ENCODE measurements at regions not wholly inside any gene's neighbourhood (a gene's known extent, or its start where the extent isn't known, plus 50 kb on each side); places are given as distances from the start of the nearest gene placed in this dataset.
A peak's percentile ranks its signal among the peaks of the same experiment; 100 is the strongest.

DNA sequence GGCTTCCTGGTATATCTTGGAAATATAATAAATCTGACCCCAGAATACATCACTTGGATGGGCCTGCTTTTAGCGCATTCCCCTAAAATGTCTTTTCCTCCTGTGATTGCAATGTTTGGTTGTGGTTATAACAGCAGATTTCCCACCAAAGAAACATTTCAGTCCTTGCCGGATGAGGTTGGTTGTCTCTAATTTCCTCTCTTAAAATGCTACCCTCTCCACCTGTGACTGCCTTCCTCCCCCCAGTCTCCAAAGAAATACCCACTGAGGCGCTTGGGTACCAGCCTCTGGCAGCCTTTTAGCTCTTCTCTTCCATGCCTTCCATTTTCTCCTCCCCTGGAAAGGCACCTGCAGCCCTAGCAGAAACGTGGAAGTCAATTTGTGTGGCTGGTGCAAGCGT, 102.1 kb upstream of the SIX3 start:
- no peak overlapping the region for H3K4me3 ChIP-seq (ENCODE audit: low read depth in 1 of 3, low read length in 3 of 3)
- H3K4me1 ChIP-seq (ENCODE audit: control insufficient read depth in 3 of 3, insufficient read depth in 2 of 3, low read depth in 1 of 3, low read length in 2 of 3): peaks cover 0 to 12% (median 0%) of the 10 kb centered on the region in 3 donors
- peaks cover 0 to 2% of the 10 kb centered on the region in 2 donors for H3K9me3 ChIP-seq (ENCODE audit: control insufficient read depth in 2 of 2, insufficient read depth in 1 of 2, low read depth in 1 of 2, low read length in 1 of 2)
- no peaks in the 10 kb centered on the region for H3K36me3 ChIP-seq (ENCODE audit: control insufficient read depth in 3 of 3, insufficient read depth in 2 of 3, low read depth in 1 of 3, low read length in 3 of 3)
- WGBS, 3 donors: 78 to 86% (median 78%) methylated on average over 5 of the region's 5 CpGs
- DNase-seq: no peak
- no peak for FAIRE-seq
- H3K27me3 ChIP-seq (ENCODE audit: control insufficient read depth in 3 of 3, insufficient read depth in 3 of 3, low read length in 3 of 3): no peaks in the 10 kb centered on the region
- H3K27ac ChIP-seq (ENCODE audit: low read depth in 1 of 3, low read length in 2 of 3): no peak overlapping the region

DNA sequence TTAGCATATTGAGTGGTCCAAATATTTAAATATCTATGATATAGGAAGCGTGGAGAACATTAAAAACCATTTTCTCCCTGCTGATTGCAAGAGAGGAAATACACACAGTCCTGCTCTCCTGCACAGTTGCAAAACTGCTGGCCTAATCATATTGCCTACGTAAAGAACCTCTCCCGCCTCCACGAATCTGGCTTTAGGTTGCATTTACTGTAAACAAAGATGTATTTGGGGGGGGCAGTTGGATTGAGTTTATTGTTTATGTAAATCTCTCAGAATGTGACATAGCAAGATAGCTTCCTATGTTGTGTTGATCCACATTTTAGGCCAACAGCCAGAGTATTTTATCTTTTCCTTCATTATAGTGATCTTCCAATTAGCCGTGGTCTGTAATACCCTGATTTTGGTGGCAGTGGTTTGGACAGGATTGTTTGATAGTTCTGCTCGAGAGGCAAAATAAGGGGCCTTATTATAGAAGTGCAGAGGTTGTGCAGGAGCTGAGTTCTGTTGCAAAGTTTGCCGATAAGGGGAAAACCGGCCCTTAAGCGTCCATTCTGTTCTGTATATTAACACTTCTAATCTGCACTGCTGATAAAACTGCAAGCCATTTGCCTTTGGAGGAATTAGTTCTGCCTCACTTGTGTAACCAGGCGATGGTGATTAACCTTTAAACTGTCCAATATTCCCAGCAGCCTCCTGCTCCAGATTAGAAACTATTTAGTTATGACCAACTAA, 101.6 kb upstream of the SIX3 start:
- no peaks in the 10 kb centered on the region for H3K9me3 ChIP-seq (ENCODE audit: control insufficient read depth in 2 of 2, insufficient read depth in 1 of 2, low read depth in 1 of 2, low read length in 1 of 2)
- no peaks in the 10 kb centered on the region for H3K27me3 ChIP-seq (ENCODE audit: control insufficient read depth in 3 of 3, insufficient read depth in 3 of 3, low read length in 3 of 3)
- H3K4me1 ChIP-seq (ENCODE audit: control insufficient read depth in 3 of 3, insufficient read depth in 2 of 3, low read depth in 1 of 3, low read length in 2 of 3): peaks cover 0 to 12% (median 0%) of the 10 kb centered on the region in 3 donors
- DNase-seq (peak; percentile 40 to 59), FAIRE-seq (no peak)
- no peaks in the 10 kb centered on the region for H3K36me3 ChIP-seq (ENCODE audit: control insufficient read depth in 3 of 3, insufficient read depth in 2 of 3, low read depth in 1 of 3, low read length in 3 of 3)
- no peak overlapping the region for H3K4me3 ChIP-seq (ENCODE audit: low read depth in 1 of 3, low read length in 3 of 3)
- WGBS, 3 donors: 35 to 66% (median 44%) methylated on average over 10 of the region's 10 CpGs
- H3K27ac ChIP-seq (ENCODE audit: low read depth in 1 of 3, low read length in 2 of 3): no peak overlapping the region

DNA sequence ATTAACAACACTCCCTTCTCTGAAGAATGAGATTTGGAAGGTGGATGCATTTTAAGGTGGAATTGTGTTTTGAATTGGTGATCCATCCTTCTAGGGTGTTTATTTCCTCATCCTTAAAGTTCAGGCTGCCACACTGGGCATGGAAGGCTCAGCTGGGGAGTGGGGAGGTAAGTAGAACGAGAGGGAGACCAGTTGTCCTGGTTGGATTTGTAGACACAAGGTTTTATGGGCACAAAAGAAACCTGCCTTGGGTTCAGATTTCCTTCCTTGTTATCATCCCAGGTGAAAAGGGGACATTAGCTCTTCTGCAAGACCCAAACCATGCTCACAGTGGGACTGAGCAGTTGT, 101.0 kb upstream of the SIX3 start:
- WGBS, 3 donors: 21 to 66% (median 56%) methylated on average over 1 of the region's 1 CpG
- DNase-seq (no peak), FAIRE-seq (no peak)

DNA sequence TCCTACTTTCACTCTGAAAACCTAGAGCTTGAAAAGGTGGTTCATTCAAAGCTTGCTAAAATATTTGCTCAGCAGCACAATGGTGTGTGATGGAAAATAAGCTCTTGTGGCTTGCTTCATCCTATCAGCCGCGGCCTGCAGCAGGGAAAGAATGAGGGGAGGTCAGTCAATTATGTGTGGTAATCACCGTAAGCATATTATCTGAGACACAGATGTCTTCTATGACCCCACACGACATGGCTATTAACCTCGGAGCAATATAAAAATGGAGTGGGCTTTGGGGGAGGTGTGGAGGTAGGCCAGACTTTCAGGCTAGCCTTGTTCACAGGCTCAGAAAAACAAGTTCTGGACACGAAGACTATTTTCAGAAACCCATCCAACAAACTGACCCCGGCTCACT, 98.4 kb upstream of the SIX3 start:
- FAIRE-seq: no peak
- WGBS, 3 donors: 85 to 90% (median 87%) methylated on average over 7 of the region's 7 CpGs

More for the DNA sequence above, 101.0 kb upstream of the SIX3 start:
- H3K36me3 ChIP-seq (ENCODE audit: control insufficient read depth in 3 of 3, insufficient read depth in 2 of 3, low read depth in 1 of 3, low read length in 3 of 3): no peaks in the 10 kb centered on the region
- H3K27me3 ChIP-seq (ENCODE audit: control insufficient read depth in 3 of 3, insufficient read depth in 3 of 3, low read length in 3 of 3): no peaks in the 10 kb centered on the region
- no peak overlapping the region for H3K4me3 ChIP-seq (ENCODE audit: low read depth in 1 of 3, low read length in 3 of 3)
- no peak overlapping the region for H3K27ac ChIP-seq (ENCODE audit: low read depth in 1 of 3, low read length in 2 of 3)
- peaks cover 0 to 12% (median 0%) of the 10 kb centered on the region in 3 donors for H3K4me1 ChIP-seq (ENCODE audit: control insufficient read depth in 3 of 3, insufficient read depth in 2 of 3, low read depth in 1 of 3, low read length in 2 of 3)
- H3K9me3 ChIP-seq (ENCODE audit: control insufficient read depth in 2 of 2, insufficient read depth in 1 of 2, low read depth in 1 of 2, low read length in 1 of 2): no peaks in the 10 kb centered on the region

DNA sequence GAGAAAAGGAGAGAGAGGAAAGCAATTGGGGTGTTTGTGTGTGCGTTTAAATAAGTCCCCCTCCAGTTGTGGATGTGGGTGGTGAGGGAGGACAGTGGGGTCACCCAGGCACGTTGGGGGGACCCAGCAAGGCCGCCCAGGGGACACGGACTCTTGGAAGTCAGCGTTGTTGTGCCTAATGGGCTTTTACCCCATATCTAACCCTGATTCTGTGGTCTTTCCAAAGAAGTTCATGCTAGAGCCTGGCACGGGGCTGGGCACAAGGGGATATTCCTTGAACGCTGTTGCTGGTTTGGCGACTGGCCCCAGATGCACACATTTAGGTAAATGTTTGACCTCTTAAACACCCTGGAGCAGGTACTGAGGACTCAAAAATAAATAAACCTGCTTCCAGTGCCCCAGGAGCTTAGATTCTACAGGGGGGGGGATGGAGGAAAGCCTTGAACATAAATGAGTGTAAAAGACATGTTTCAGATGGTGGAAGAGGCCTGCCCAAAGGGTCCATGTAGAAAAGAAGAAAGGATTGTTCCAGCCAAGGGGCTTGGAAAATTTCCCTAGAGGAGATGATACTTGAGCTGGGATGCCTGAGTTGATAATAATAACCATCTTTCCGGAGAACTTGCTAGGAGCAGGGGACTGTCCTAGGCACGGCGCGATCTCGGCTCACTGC, 97.7 kb upstream of the SIX3 start:
- Histone ChIP-seq H3K36me3 (ENCODE audit: control insufficient read depth in 3 of 3, insufficient read depth in 2 of 3, low read depth in 1 of 3, low read length in 3 of 3) (no peaks in the 10 kb centered on the region), H3K9me3 (ENCODE audit: control insufficient read depth in 2 of 2, insufficient read depth in 1 of 2, low read depth in 1 of 2, low read length in 1 of 2) (no peaks in the 10 kb centered on the region), H3K4me1 (ENCODE audit: control insufficient read depth in 3 of 3, insufficient read depth in 2 of 3, low read depth in 1 of 3, low read length in 2 of 3) (peaks cover 0 to 12% (median 0%) of the 10 kb centered on the region in 3 donors), H3K4me3 (ENCODE audit: low read depth in 1 of 3, low read length in 3 of 3) (no peak overlapping the region), H3K27me3 (ENCODE audit: control insufficient read depth in 3 of 3, insufficient read depth in 3 of 3, low read length in 3 of 3) (peaks cover 0 to 5% (median 0%) of the 10 kb centered on the region in 3 donors), H3K27ac (ENCODE audit: low read depth in 1 of 3, low read length in 2 of 3) (no peak overlapping the region)
- DNase-seq: no peak
- FAIRE-seq: no peak
- WGBS, 3 donors: 88 to 91% (median 89%) methylated on average over 13 of the region's 13 CpGs

More for the DNA sequence above, 98.4 kb upstream of the SIX3 start:
- DNase-seq: no peak
- peaks cover 0 to 3% (median 0%) of the 10 kb centered on the region in 3 donors for H3K27me3 ChIP-seq (ENCODE audit: control insufficient read depth in 3 of 3, insufficient read depth in 3 of 3, low read length in 3 of 3)
- H3K27ac ChIP-seq (ENCODE audit: low read depth in 1 of 3, low read length in 2 of 3): no peak overlapping the region
- H3K36me3 ChIP-seq (ENCODE audit: control insufficient read depth in 3 of 3, insufficient read depth in 2 of 3, low read depth in 1 of 3, low read length in 3 of 3): no peaks in the 10 kb centered on the region
- no peaks in the 10 kb centered on the region for H3K9me3 ChIP-seq (ENCODE audit: control insufficient read depth in 2 of 2, insufficient read depth in 1 of 2, low read depth in 1 of 2, low read length in 1 of 2)
- H3K4me1 ChIP-seq (ENCODE audit: control insufficient read depth in 3 of 3, insufficient read depth in 2 of 3, low read depth in 1 of 3, low read length in 2 of 3): peaks cover 0 to 12% (median 0%) of the 10 kb centered on the region in 3 donors
- no peak overlapping the region for H3K4me3 ChIP-seq (ENCODE audit: low read depth in 1 of 3, low read length in 3 of 3)

DNA sequence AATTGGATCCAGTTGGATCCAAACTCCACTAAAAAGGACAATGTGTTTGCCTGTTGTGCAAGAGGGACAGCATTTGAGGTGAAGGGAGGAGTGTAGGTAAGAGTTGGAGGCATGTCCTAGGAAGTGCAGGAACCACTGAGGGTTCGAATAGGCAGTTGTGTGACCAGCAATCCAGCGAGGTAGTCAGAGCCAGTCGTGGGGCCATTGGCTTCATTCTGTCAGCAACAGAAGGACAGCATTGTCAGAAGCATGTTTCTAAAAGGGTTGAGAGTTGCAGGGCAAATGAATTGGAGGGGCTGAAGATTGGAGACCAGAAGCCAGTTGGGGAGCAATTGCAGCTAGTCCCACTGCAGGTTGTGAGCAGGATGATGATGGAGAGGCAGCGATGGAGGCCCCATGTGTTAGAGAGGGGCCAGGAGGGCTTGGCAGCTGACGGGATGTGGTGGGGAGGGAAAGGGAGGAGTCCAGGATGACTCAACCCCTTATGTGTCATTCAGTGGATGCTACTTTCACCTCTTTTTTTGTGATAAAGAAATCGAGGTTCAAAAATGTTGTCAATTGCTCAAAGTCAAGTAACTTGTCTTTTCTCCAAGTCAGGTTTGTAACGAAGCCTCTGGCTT, 96.7 kb upstream of the SIX3 start:
- Histone ChIP-seq H3K27ac (ENCODE audit: low read depth in 1 of 3, low read length in 2 of 3) (no peak overlapping the region), H3K9me3 (ENCODE audit: control insufficient read depth in 2 of 2, insufficient read depth in 1 of 2, low read depth in 1 of 2, low read length in 1 of 2) (no peaks in the 10 kb centered on the region), H3K4me1 (ENCODE audit: control insufficient read depth in 3 of 3, insufficient read depth in 2 of 3, low read depth in 1 of 3, low read length in 2 of 3) (peaks cover 0 to 4% (median 0%) of the 10 kb centered on the region in 3 donors), H3K4me3 (ENCODE audit: low read depth in 1 of 3, low read length in 3 of 3) (no peak overlapping the region), H3K36me3 (ENCODE audit: control insufficient read depth in 3 of 3, insufficient read depth in 2 of 3, low read depth in 1 of 3, low read length in 3 of 3) (no peaks in the 10 kb centered on the region), H3K27me3 (ENCODE audit: control insufficient read depth in 3 of 3, insufficient read depth in 3 of 3, low read length in 3 of 3) (peaks cover 0 to 5% (median 0%) of the 10 kb centered on the region in 3 donors)
- WGBS, 3 donors: 75 to 82% (median 77%) methylated on average over 7 of the region's 7 CpGs
- DNase-seq: no peak
- FAIRE-seq: no peak

DNA sequence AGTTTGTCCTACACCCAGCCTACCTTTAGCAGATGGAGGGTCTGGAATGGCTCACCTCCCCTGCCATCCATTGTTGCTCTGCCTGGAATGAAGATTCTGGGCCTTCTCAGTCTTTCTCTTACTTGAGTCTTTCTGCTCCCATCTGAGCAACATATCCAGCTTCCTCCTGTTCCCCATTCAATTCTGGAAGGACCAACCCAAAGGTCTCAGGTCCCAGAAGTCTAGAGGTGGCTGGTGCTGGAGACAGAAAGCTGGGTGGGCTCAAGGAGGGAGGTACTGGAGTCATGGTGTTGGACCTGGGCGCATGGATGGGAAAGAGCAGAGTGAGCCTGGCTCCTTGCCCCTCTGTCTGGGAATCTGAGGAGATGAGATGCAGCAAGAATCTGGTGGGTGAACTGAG, 93.5 kb upstream of the SIX3 start:
- DNase-seq (no peak), FAIRE-seq (no peak)
- H3K27ac ChIP-seq (ENCODE audit: low read depth in 1 of 3, low read length in 2 of 3): no peak overlapping the region
- H3K4me1 ChIP-seq (ENCODE audit: control insufficient read depth in 3 of 3, insufficient read depth in 2 of 3, low read depth in 1 of 3, low read length in 2 of 3): no peaks in the 10 kb centered on the region
- H3K27me3 ChIP-seq (ENCODE audit: control insufficient read depth in 3 of 3, insufficient read depth in 3 of 3, low read length in 3 of 3): peaks cover 0 to 12% (median 7%) of the 10 kb centered on the region in 3 donors
- no peaks in the 10 kb centered on the region for H3K36me3 ChIP-seq (ENCODE audit: control insufficient read depth in 3 of 3, insufficient read depth in 2 of 3, low read depth in 1 of 3, low read length in 3 of 3)
- H3K4me3 ChIP-seq (ENCODE audit: low read depth in 1 of 3, low read length in 3 of 3): no peak overlapping the region
- no peaks in the 10 kb centered on the region for H3K9me3 ChIP-seq (ENCODE audit: control insufficient read depth in 2 of 2, insufficient read depth in 1 of 2, low read depth in 1 of 2, low read length in 1 of 2)
- WGBS, 3 donors: 90 to 100% (median 93%) methylated on average over 1 of the region's 1 CpG

DNA sequence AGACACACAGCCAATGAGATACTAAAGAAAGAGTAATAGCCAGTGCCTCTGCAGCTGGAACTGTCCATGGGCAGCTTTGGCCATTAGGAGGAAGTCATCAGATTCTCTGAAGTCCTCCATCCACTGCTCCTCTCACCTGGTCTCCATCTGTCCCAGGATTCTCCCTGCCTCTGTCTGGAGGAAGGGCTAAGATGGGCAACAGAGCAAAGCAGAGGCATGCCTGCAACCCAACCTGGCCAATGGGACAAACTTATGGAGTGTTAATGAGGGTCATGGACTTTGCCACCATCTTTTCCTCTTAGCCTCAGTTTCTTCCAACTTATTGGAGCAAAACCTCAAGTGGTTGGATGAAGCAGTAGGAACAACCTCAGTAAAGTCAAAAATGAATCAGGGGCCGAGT, 91.5 kb upstream of the SIX3 start:
- WGBS, 3 donors: 67 to 91% (median 75%) methylated on average over 1 of the region's 1 CpG
- no peak for FAIRE-seq

More for the DNA sequence above, 91.5 kb upstream of the SIX3 start:
- no peaks in the 10 kb centered on the region for H3K4me1 ChIP-seq (ENCODE audit: control insufficient read depth in 3 of 3, insufficient read depth in 2 of 3, low read depth in 1 of 3, low read length in 2 of 3)
- no peak for DNase-seq
- H3K36me3 ChIP-seq (ENCODE audit: control insufficient read depth in 3 of 3, insufficient read depth in 2 of 3, low read depth in 1 of 3, low read length in 3 of 3): no peaks in the 10 kb centered on the region
- H3K4me3 ChIP-seq (ENCODE audit: low read depth in 1 of 3, low read length in 3 of 3): no peak overlapping the region
- H3K27ac ChIP-seq (ENCODE audit: low read depth in 1 of 3, low read length in 2 of 3): no peak overlapping the region
- no peaks in the 10 kb centered on the region for H3K9me3 ChIP-seq (ENCODE audit: control insufficient read depth in 2 of 2, insufficient read depth in 1 of 2, low read depth in 1 of 2, low read length in 1 of 2)
- peaks cover 0 to 16% (median 7%) of the 10 kb centered on the region in 3 donors for H3K27me3 ChIP-seq (ENCODE audit: control insufficient read depth in 3 of 3, insufficient read depth in 3 of 3, low read length in 3 of 3)
